HL-60 (cell line): ENCODE measurements at regions not wholly inside any gene's neighbourhood (a gene's known extent, or its start where the extent isn't known, plus 50 kb on each side); places are given as distances from the start of the nearest gene placed in this dataset.

Source experiments
- DNase-seq, 2 experiments: peaks; one replicate each; pipeline ENCODE4 v3.0.0-alpha.2; 2010 to 2020; ENCODE audit warnings: low read depth in 1 of 2, low spot score in 1 of 2
- H3K27ac ChIP-seq: fragments of 250-450 bp; sonication (Bioruptor Pico); replicated peaks from 2 replicates; pipeline ENCODE4 v1.5.1; 2020; ENCODE audit warnings: mild to moderate bottlenecking, moderate library complexity
- H3K27me3 ChIP-seq: fragments of 250-450 bp; sonication (Bioruptor Pico); 2 replicates; pipeline ENCODE4 v1.5.1; 2021; ENCODE audit warnings: mild to moderate bottlenecking, moderate library complexity; ENCODE audit not compliant: insufficient read depth, poor library complexity, severe bottlenecking
- H3K4me3 ChIP-seq: replicated peaks from 2 replicates; pipeline ENCODE4 v1.5.1; 2011; ENCODE audit warnings: mild to moderate bottlenecking, control low read depth, low read length; ENCODE audit not compliant: insufficient read depth
- CTCF ChIP-seq: IDR thresholded peaks from one replicate; pipeline ENCODE4 v1.5.1; 2011; ENCODE audit warnings: low read length, control low read depth, inconsistent platforms; ENCODE audit not compliant: insufficient read depth
- GABPA ChIP-seq: IDR thresholded peaks from 2 replicates; pipeline ENCODE4 v1.6.1; 2012; ENCODE audit warnings: low read depth
- POLR2AphosphoS5 ChIP-seq: IDR thresholded peaks from 2 replicates; pipeline ENCODE4 v1.6.1; 2012; ENCODE audit warnings: low read depth
- REST ChIP-seq: IDR thresholded peaks from 2 replicates; pipeline ENCODE4 v1.6.1; 2012; ENCODE audit warnings: low read depth; ENCODE audit not compliant: insufficient replicate concordance
- SPI1 ChIP-seq: IDR thresholded peaks from 2 replicates; pipeline ENCODE4 v1.6.1; 2012; ENCODE audit warnings: low read depth, mild to moderate bottlenecking, borderline replicate concordance

- H3K27ac ChIP-seq = no peak overlapping the region
- TF ChIP-seq CTCF = no peak
- TF ChIP-seq POLR2AphosphoS5 = no peak
- no peak for TF ChIP-seq GABPA
- TF ChIP-seq SPI1 = no peak
- TF ChIP-seq REST = no peak
- DNase-seq = no peak
- H3K27me3 ChIP-seq = no peaks in the 10 kb centered on the region
- no peak overlapping the region for H3K4me3 ChIP-seq
Observed at GRCh38 chr3:96059301-96059700, 755.1 kb upstream of the EPHA6 start.

GRCh38 chr3:96069065-96069464, 745.3 kb upstream of the EPHA6 start:
- TF ChIP-seq REST = no peak
- TF ChIP-seq CTCF = no peak
- TF ChIP-seq POLR2AphosphoS5 = no peak
- no peak for TF ChIP-seq GABPA

GRCh38 chr3:96070678-96071077, 743.7 kb upstream of the EPHA6 start:
- TF ChIP-seq POLR2AphosphoS5 = no peak
- no peak for TF ChIP-seq REST
- TF ChIP-seq CTCF = no peak
- no peak for TF ChIP-seq GABPA
- H3K4me3 ChIP-seq = no peak overlapping the region
- no peak for DNase-seq
- no peak overlapping the region for H3K27ac ChIP-seq
- H3K27me3 ChIP-seq = no peaks in the 10 kb centered on the region

More at GRCh38 chr3:96069065-96069464, 745.3 kb upstream of the EPHA6 start:
- no peak overlapping the region for H3K4me3 ChIP-seq
- DNase-seq = no peak
- H3K27ac ChIP-seq = no peak overlapping the region
- H3K27me3 ChIP-seq = no peaks in the 10 kb centered on the region
